AML-193 (cell line): ENCODE measurements at regions not wholly inside any gene's neighbourhood (a gene's known extent, or its start where the extent isn't known, plus 50 kb on each side); places are given as distances from the start of the nearest gene placed in this dataset.
"Not testable (repeated sequence)": the region's sequence is repeated elsewhere in the genome, so short reads cannot be mapped to it uniquely, and the experiment has no call there.

Experiments used
- DNase-seq, 2 experiments: peaks; one replicate each; lab custom pipeline; 2025; lab: John Stamatoyannopoulos, UW

- DNase-seq, result no peak
Observed at GRCh38 chr2:117359266-117359914, 455.1 kb upstream of the DDX18 start.

GRCh38 chr2:117360586-117360985 lies 453.9 kb upstream of the DDX18 start:
- no peak for DNase-seq

- no peak for DNase-seq
Observed at GRCh38 chr2:117378653-117379052, 435.8 kb upstream of the DDX18 start.

- DNase-seq, result no peak
Observed at GRCh38 chr2:117379928-117380327, 434.6 kb upstream of the DDX18 start.

- DNase-seq, result not testable (repeated sequence)
Observed at GRCh38 chr2:117383997-117384396, 430.5 kb upstream of the DDX18 start.

GRCh38 chr2:117396161-117396560 lies 418.3 kb upstream of the DDX18 start:
- no peak for DNase-seq

- DNase-seq, result no peak
Observed at GRCh38 chr2:117401582-117401981, 412.9 kb upstream of the DDX18 start.

GRCh38 chr2:117406443-117406842 lies 408.0 kb upstream of the DDX18 start:
- DNase-seq, result no peak

GRCh38 chr2:117407746-117408145 lies 406.7 kb upstream of the DDX18 start:
- no peak for DNase-seq

- DNase-seq, result no peak
Observed at GRCh38 chr2:117409443-117409842, 405.0 kb upstream of the DDX18 start.

GRCh38 chr2:117411983-117412382 lies 402.5 kb upstream of the DDX18 start:
- DNase-seq, result no peak

GRCh38 chr2:117432746-117433145 lies 381.7 kb upstream of the DDX18 start:
- DNase-seq, result no peak

GRCh38 chr2:117436697-117437096 lies 377.8 kb upstream of the DDX18 start:
- no peak for DNase-seq

- peak; percentile 11 to 26 for DNase-seq
Observed at GRCh38 chr2:117470311-117471095, 344.0 kb upstream of the DDX18 start.

- DNase-seq, result no peak
Observed at GRCh38 chr2:117481608-117482007, 332.9 kb upstream of the DDX18 start.

GRCh38 chr2:117485588-117485987 lies 328.9 kb upstream of the DDX18 start:
- no peak for DNase-seq

GRCh38 chr2:117486081-117486480 lies 328.4 kb upstream of the DDX18 start:
- no peak for DNase-seq

- no peak for DNase-seq
Observed at GRCh38 chr2:117492209-117492851, 322.2 kb upstream of the DDX18 start.

GRCh38 chr2:117500721-117501120 lies 313.8 kb upstream of the DDX18 start:
- no peak for DNase-seq

GRCh38 chr2:117502121-117502520 lies 312.4 kb upstream of the DDX18 start:
- DNase-seq, result no peak

GRCh38 chr2:117512307-117512706 lies 302.2 kb upstream of the DDX18 start:
- no peak for DNase-seq

- DNase-seq, result no peak
Observed at GRCh38 chr2:117514371-117514770, 300.1 kb upstream of the DDX18 start.

- DNase-seq, result no peak
Observed at GRCh38 chr2:117519238-117519637, 295.3 kb upstream of the DDX18 start.
